ENCODE measurements at regions not wholly inside any gene's neighbourhood (a gene's known extent, or its start where the extent isn't known, plus 50 kb on each side); places are given as distances from the start of the nearest gene placed in this dataset.

DNA sequence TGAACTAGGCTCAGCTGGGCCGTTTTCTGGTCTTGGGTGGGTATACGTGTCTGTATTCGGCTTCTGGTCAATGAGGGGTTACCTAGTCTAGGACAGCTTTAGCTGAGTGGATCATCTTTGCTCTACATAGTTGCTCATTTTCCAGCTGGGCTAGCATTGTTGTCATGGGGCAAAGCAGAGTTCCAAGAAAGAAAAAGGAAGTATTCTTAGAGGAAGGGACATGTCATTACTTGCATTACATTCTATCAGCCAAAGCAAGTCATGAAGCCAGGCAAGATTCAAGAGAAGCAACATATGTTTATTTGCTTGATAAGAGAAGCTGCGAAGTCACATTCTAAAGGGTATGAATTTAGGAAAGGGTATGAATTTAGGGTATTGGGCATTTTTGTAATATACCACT, 396.5 kb downstream of the ZNF608 start:
- DNase-seq (no peak), ATAC-seq (no peak)
- no peaks in the 10 kb centered on the region for H3K9me3 Mint-ChIP-seq (ENCODE audit: insufficient read depth)
- no peaks in the 10 kb centered on the region for H3K27me3 Mint-ChIP-seq (ENCODE audit: low read depth)
- ChIA-PET CTCF (no interaction called here), POLR2A (no interaction called here)
- H3K27ac Mint-ChIP-seq, result no peak overlapping the region
- no peaks in the 10 kb centered on the region for H3K36me3 Mint-ChIP-seq (ENCODE audit: low read depth)
- H3K4me1 Mint-ChIP-seq (ENCODE audit: low read depth), result peaks cover 7% of the 10 kb centered on the region
- H3K4me3 Mint-ChIP-seq, result no peak overlapping the region

DNA sequence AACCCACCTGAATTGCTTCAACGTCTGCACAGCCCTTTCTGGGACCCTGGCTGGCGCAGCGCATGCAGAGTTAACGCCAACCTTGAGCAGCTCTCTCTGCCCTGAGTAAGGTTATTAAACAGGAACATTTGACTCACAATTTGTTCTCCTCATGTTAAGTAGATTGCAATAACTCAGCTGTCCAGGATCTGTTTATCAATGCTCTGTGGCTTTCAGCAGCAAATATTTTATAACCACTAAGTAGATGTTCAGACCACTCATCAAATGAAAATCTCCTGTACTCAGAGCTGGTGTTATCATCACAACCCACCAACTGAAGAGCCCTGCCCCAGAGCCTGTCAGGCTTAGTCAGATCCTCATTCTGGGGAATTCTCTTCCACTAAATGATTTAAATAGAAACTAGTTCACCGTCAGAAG, 403.0 kb downstream of the ZNF608 start:
- POLR2A ChIA-PET, result no interaction called here
- Mint-ChIP-seq H3K4me1 (ENCODE audit: low read depth) (no peaks in the 10 kb centered on the region), H3K36me3 (ENCODE audit: low read depth) (no peaks in the 10 kb centered on the region), H3K9me3 (ENCODE audit: insufficient read depth) (no peaks in the 10 kb centered on the region), H3K27me3 (ENCODE audit: low read depth) (no peaks in the 10 kb centered on the region), H3K27ac (peak overlapping the region; percentile 2), H3K4me3 (no peak overlapping the region)
- no peak for DNase-seq
- ATAC-seq, result no peak
- CTCF ChIA-PET, result no interaction called here

DNA sequence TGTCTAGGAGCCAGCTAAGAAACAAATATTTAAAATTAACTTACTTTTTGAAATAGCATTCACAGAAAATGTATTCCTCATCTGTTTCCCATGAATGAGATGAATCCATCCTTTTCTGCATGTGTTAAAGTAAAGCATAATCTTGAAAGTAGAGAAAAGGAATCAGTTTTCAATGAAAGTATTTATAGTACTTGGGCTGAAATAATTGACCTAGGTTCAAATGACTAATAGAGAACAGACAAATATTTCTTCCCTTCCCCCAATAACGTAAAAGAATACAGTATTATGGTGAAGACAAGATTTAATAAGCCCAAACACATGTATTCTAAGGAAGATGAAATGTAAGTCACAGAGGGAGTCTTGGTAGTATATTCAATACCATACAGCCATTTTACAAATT, 403.5 kb downstream of the ZNF608 start:
- Mint-ChIP-seq H3K27ac (no peak overlapping the region), H3K9me3 (ENCODE audit: insufficient read depth) (no peaks in the 10 kb centered on the region), H3K4me1 (ENCODE audit: low read depth) (no peaks in the 10 kb centered on the region), H3K4me3 (no peak overlapping the region), H3K36me3 (ENCODE audit: low read depth) (no peaks in the 10 kb centered on the region), H3K27me3 (ENCODE audit: low read depth) (no peaks in the 10 kb centered on the region)
- ChIA-PET POLR2A (no interaction called here), CTCF (no interaction called here)
- DNase-seq, result no peak
- ATAC-seq, result no peak

DNA sequence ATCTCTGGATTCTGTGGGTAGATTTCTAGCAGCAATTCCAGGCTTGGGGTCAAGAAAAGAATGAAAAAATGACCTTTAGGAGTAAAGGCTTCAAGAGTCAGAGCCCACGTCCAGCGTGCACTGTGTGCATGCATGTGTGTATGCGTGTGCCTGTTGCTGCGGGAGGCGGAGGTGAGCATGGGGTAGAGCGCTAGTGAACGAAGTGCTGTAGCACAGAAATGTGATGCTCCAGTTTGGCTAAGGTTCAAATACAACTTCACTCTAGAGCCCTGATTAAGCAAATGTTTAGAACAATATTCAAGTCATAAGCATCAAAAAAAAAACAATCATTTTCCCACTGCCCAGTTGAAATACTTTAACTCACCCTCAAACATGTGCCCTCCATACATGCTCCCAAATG, 403.9 kb downstream of the ZNF608 start:
- ATAC-seq, result no peak
- no peaks in the 10 kb centered on the region for H3K36me3 Mint-ChIP-seq (ENCODE audit: low read depth)
- H3K4me1 Mint-ChIP-seq (ENCODE audit: low read depth), result no peaks in the 10 kb centered on the region
- no peaks in the 10 kb centered on the region for H3K27me3 Mint-ChIP-seq (ENCODE audit: low read depth)
- no peaks in the 10 kb centered on the region for H3K9me3 Mint-ChIP-seq (ENCODE audit: insufficient read depth)
- POLR2A ChIA-PET, result no interaction called here
- H3K27ac Mint-ChIP-seq, result no peak overlapping the region
- CTCF ChIA-PET, result no interaction called here
- no peak overlapping the region for H3K4me3 Mint-ChIP-seq
- no peak for DNase-seq

DNA sequence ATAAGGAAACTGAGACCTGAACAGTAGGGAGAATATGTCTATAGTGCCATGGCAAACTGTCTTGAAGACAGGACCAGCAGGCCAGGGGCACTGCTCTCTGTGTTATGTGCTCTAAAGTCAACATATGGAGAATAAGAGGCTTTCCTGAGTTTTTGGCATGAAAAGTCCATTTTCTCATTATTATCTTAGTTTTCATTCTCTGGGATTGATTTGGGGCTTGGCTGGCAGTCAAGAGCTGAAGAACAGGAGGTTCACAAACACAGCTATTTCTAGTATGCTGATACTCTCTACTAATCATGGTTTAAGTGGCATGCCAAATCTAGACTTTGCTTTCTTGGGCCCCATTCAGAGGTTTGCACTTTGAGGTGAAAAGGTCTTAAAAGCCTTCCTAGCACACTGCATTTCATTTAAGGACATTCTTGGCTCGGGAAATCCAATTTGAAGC, 404.4 kb downstream of the ZNF608 start:
- ChIA-PET POLR2A (no interaction called here), CTCF (no interaction called here)
- no peak for ATAC-seq
- H3K4me1 Mint-ChIP-seq (ENCODE audit: low read depth), result no peaks in the 10 kb centered on the region
- DNase-seq, result no peak
- H3K27me3 Mint-ChIP-seq (ENCODE audit: low read depth), result no peaks in the 10 kb centered on the region
- H3K9me3 Mint-ChIP-seq (ENCODE audit: insufficient read depth), result no peaks in the 10 kb centered on the region
- H3K36me3 Mint-ChIP-seq (ENCODE audit: low read depth), result no peaks in the 10 kb centered on the region
- H3K27ac Mint-ChIP-seq, result no peak overlapping the region
- no peak overlapping the region for H3K4me3 Mint-ChIP-seq

DNA sequence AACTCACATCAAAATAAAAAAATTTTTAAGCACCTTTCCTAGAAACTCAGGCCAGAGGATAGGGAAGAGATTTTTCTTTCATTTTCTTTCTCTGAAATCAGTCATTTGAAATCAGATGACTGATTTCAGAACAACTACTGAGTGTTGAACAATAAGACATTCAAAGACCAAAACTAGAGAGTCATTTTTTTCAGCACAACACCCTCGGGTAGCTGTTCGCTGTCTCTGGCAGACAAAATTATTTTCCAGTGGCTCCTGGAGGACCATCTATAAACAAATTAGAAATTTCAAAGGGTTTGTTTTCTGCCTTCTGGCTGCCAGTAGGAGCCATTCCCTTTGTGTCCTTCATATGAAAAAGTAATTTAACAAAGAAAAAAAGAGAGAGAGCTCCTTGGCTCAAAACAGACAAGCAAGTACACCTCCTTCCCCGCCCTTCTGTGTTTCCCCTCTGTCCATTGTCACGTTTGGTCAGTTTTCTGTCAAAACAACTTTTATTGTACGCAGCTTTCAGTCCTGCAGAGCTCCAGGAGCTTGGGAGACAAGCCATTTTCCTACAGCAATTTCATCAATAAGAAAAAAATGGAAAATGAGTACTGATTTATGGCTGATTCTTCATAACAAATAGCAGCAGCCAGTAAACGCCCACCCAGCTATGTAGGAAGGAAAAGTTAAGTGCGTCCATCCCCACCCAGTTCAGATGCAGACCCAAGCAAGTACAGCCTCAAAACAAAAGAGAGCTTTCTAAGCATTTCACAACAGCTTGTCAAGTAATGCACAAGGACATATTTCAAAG, 405.2 kb downstream of the ZNF608 start:
- ATAC-seq (no peak), DNase-seq (no peak)
- Mint-ChIP-seq H3K27me3 (ENCODE audit: low read depth) (no peaks in the 10 kb centered on the region), H3K9me3 (ENCODE audit: insufficient read depth) (no peaks in the 10 kb centered on the region), H3K4me1 (ENCODE audit: low read depth) (no peaks in the 10 kb centered on the region), H3K27ac (no peak overlapping the region), H3K36me3 (ENCODE audit: low read depth) (no peaks in the 10 kb centered on the region), H3K4me3 (no peak overlapping the region)
- POLR2A ChIA-PET, result no interaction called here
- CTCF ChIA-PET, result no interaction called here

DNA sequence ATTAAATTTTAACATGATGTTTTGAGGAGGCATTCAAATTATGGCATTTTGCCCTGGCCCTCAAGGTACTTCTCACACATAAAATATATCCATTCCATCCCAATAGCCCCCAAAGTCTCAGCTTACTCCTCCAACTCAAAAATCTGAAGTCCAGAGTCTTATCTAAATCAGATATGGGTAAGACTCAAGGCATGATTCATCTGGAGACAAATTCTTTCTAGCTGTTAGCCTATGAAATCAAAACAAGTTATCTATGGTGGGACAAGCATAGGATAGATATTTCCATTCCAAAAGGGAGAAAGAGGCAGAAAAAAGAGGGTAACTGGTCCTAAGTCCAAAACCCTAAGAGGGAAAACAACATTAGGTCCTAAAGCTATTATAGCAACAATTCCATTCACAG, 408.4 kb downstream of the ZNF608 start:
- ChIA-PET POLR2A (no interaction called here), CTCF (no interaction called here)
- no peak for ATAC-seq
- H3K4me1 Mint-ChIP-seq (ENCODE audit: low read depth), result peaks cover 2% of the 10 kb centered on the region
- H3K9me3 Mint-ChIP-seq (ENCODE audit: insufficient read depth), result peaks cover 3% of the 10 kb centered on the region
- no peak overlapping the region for H3K4me3 Mint-ChIP-seq
- no peak for DNase-seq
- no peaks in the 10 kb centered on the region for H3K27me3 Mint-ChIP-seq (ENCODE audit: low read depth)
- no peak overlapping the region for H3K27ac Mint-ChIP-seq
- H3K36me3 Mint-ChIP-seq (ENCODE audit: low read depth), result no peaks in the 10 kb centered on the region

DNA sequence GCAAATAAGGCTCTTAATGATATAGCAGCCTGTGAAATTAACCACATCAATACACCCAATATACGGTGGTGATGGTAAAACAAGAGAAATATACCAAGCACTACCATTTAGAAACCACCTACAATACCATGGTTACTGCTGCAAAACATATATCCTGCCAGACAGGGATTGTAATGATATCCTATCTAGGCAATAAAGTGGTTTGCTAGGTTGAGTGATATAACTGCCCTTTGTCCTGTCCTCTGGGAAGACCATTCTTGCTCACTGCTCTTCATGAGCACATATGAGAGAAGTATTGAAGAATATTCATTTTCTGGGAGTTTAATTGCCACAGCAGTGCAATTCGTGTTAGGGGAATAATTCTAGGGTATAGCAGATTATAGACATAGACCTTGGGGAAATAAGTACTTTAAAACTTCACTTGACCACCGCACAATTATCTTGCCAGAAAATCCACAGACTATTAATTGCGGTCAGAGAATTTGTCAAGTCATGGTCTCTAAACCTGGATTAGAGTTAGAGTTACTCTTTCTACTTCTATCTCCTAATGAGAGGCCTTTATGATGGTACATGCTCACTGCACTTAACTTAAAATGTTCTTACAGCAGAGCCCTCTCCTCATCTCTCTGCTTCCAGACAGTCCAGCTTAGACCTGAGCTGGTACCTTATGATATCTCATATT, 413.0 kb downstream of the ZNF608 start:
- ChIA-PET CTCF (no interaction called here), POLR2A (no interaction called here)
- Mint-ChIP-seq H3K36me3 (ENCODE audit: low read depth) (no peaks in the 10 kb centered on the region), H3K9me3 (ENCODE audit: insufficient read depth) (peaks cover 6% of the 10 kb centered on the region), H3K27me3 (ENCODE audit: low read depth) (no peaks in the 10 kb centered on the region), H3K27ac (no peak overlapping the region), H3K4me1 (ENCODE audit: low read depth) (peaks cover 10% of the 10 kb centered on the region), H3K4me3 (no peak overlapping the region)
- DNase-seq (no peak), ATAC-seq (no peak)

DNA sequence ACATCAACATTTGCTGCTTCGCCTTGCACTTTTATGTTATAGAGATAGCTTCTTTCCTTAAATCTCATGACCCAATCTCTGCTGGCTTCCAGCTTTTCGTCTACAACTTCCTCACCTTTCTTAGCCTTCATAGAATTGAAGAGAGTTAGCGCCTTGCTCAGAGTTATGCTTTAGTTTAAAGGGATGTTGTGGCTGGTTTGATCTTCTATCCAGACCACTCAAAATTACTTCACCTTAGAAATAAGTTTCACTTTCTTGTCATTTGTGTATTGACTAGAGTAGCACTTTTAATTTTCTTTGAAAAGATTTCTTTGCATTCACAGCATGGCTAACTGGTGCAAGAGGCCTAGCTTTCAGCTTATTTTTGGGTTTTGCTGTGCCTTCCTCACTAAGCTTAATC, 414.2 kb downstream of the ZNF608 start:
- no peak overlapping the region for H3K4me3 Mint-ChIP-seq
- peaks cover 10% of the 10 kb centered on the region for H3K4me1 Mint-ChIP-seq (ENCODE audit: low read depth)
- H3K9me3 Mint-ChIP-seq (ENCODE audit: insufficient read depth), result peaks cover 6% of the 10 kb centered on the region
- DNase-seq (no peak), ATAC-seq (no peak)
- CTCF ChIA-PET, result no interaction called here
- H3K27ac Mint-ChIP-seq, result peak overlapping the region; percentile 30
- no peaks in the 10 kb centered on the region for H3K27me3 Mint-ChIP-seq (ENCODE audit: low read depth)
- POLR2A ChIA-PET, result no interaction called here
- no peaks in the 10 kb centered on the region for H3K36me3 Mint-ChIP-seq (ENCODE audit: low read depth)

DNA sequence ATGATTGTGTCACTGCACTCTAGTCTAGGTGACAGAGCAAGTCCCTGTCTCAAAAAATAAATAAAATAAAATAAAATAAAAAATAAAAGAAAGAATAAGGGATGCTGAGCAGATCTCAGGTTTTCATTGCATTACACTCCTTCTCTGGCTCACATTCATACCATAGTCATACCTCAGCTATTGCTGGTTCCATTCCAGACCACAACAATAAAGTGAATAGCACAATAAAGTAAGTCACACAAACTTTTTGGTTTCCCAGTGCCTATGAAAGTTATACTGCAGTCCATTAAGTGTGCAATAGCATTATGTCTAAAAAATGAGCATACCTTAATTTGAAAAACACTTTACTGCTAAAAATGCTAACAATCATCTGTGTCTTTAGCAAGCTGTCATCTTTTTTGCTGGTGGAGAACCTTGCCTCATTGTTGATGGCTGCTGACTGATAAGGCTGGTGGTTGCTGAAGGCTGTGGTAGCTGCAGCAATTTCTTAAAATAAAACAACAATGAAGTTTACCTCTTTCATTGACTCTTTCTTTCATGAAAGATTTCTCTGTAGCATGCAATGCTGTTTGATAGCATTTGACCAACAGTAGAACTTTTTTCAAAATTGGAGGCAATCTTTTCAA, 415.7 kb downstream of the ZNF608 start:
- Mint-ChIP-seq H3K4me3 (no peak overlapping the region), H3K27ac (no peak overlapping the region), H3K9me3 (ENCODE audit: insufficient read depth) (peaks cover 6% of the 10 kb centered on the region), H3K36me3 (ENCODE audit: low read depth) (no peaks in the 10 kb centered on the region), H3K27me3 (ENCODE audit: low read depth) (no peaks in the 10 kb centered on the region), H3K4me1 (ENCODE audit: low read depth) (peaks cover 10% of the 10 kb centered on the region)
- ChIA-PET POLR2A (no interaction called here), CTCF (no interaction called here)
- ATAC-seq, result no peak
- no peak for DNase-seq

DNA sequence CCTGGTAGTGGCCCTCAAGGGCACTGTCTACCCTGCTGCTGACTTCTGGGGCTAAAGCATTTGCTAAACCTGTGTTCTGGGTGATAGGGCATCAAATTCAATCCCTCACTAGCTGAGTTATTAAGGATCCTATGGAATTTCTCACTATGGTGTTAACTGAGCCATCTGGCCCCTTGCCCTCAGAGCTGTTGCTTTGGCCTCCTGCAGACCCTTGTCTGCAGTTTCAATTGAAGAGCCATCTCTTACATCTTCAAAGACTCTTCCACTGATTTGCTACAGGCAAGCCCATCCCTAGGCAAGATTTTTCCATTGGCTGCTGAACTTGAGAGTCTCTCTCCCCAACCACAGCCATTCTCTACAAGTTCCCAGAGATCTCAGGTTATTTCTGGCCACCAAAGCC, 418.2 kb downstream of the ZNF608 start:
- H3K27me3 Mint-ChIP-seq (ENCODE audit: low read depth), result no peaks in the 10 kb centered on the region
- DNase-seq (no peak), ATAC-seq (no peak)
- peaks cover 3% of the 10 kb centered on the region for H3K9me3 Mint-ChIP-seq (ENCODE audit: insufficient read depth)
- CTCF ChIA-PET, result no interaction called here
- no peaks in the 10 kb centered on the region for H3K36me3 Mint-ChIP-seq (ENCODE audit: low read depth)
- no peak overlapping the region for H3K27ac Mint-ChIP-seq
- POLR2A ChIA-PET, result no interaction called here
- H3K4me1 Mint-ChIP-seq (ENCODE audit: low read depth), result peaks cover 10% of the 10 kb centered on the region
- H3K4me3 Mint-ChIP-seq, result no peak overlapping the region

DNA sequence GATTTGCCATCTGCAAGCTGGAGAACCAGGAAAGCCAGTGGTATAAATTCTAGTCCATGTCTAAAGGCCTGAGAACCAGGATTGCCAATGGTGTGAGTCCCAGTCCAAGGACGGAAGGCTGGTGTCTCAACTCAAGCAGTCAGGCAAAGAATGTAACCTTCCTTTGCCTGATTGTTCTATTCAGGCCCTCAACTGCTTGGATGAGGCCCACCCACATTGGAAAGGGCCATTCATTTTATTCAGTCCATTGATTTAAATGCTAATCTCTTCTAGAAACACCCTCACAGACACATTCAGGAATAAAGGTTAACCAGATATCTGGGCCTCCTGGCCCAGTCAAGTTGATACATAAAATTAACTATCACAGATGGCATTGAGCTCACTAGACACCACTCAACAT, 427.8 kb downstream of the ZNF608 start:
- POLR2A ChIA-PET, result no interaction called here
- Mint-ChIP-seq H3K4me1 (ENCODE audit: low read depth) (no peaks in the 10 kb centered on the region), H3K4me3 (no peak overlapping the region), H3K9me3 (ENCODE audit: insufficient read depth) (no peaks in the 10 kb centered on the region), H3K27me3 (ENCODE audit: low read depth) (no peaks in the 10 kb centered on the region), H3K36me3 (ENCODE audit: low read depth) (no peaks in the 10 kb centered on the region), H3K27ac (no peak overlapping the region)
- ATAC-seq (no peak), DNase-seq (no peak)
- CTCF ChIA-PET, result no interaction called here

Data from activated CD8-positive, alpha-beta T cell treated with anti-CD3 and anti-CD28 coated beads, Interleukin-2, amount 10 ng/mL, durations not matched to agents 7 days and 5 days (primary cell).